HG02840 (cell line): ENCODE measurements at regions not wholly inside any gene's neighbourhood (a gene's known extent, or its start where the extent isn't known, plus 50 kb on each side); places are given as distances from the start of the nearest gene placed in this dataset.

ENCODE experiments used
- ATAC-seq: cut with Tn5 transposase; IDR thresholded peaks from one replicate; pipeline ENCODE4 v1.9.1; 2021; ENCODE audit warnings: mild to moderate bottlenecking, moderate library complexity, moderate number of reproducible peaks; ENCODE audit not compliant: unreplicated experiment, low FRiP score

GRCh38 chr6:114605656-114606055, 262.8 kb upstream of the HS3ST5 start:
- ATAC-seq, result no peak

- no peak for ATAC-seq
Observed at GRCh38 chr6:114600381-114600780, 257.6 kb upstream of the HS3ST5 start.

- ATAC-seq, result no peak
Observed at GRCh38 chr6:114595591-114595990, 252.8 kb upstream of the HS3ST5 start.

GRCh38 chr6:114595186-114595585, 252.4 kb upstream of the HS3ST5 start:
- no peak for ATAC-seq

GRCh38 chr6:114592506-114592905, 249.7 kb upstream of the HS3ST5 start:
- no peak for ATAC-seq

GRCh38 chr6:114588726-114589125, 245.9 kb upstream of the HS3ST5 start:
- no peak for ATAC-seq

- no peak for ATAC-seq
Observed at GRCh38 chr6:114586298-114586697, 243.5 kb upstream of the HS3ST5 start.

- ATAC-seq, result no peak
Observed at GRCh38 chr6:114581293-114581692, 238.5 kb upstream of the HS3ST5 start.

GRCh38 chr6:114580882-114581281, 238.1 kb upstream of the HS3ST5 start:
- ATAC-seq, result no peak

GRCh38 chr6:114579486-114579885, 236.7 kb upstream of the HS3ST5 start:
- ATAC-seq, result no peak

GRCh38 chr6:114577109-114577508, 234.3 kb upstream of the HS3ST5 start:
- ATAC-seq, result no peak

- ATAC-seq, result no peak
Observed at GRCh38 chr6:114576330-114576729, 233.5 kb upstream of the HS3ST5 start.

- ATAC-seq, result no peak
Observed at GRCh38 chr6:114569669-114570068, 226.8 kb upstream of the HS3ST5 start.

GRCh38 chr6:114564302-114564933, 221.6 kb upstream of the HS3ST5 start:
- ATAC-seq, result no peak

- ATAC-seq, result no peak
Observed at GRCh38 chr6:114559419-114559818, 216.6 kb upstream of the HS3ST5 start.

GRCh38 chr6:114558153-114558552, 215.3 kb upstream of the HS3ST5 start:
- ATAC-seq, result no peak

- no peak for ATAC-seq
Observed at GRCh38 chr6:114556846-114557488, 214.1 kb upstream of the HS3ST5 start.

- ATAC-seq, result no peak
Observed at GRCh38 chr6:114550316-114550715, 207.5 kb upstream of the HS3ST5 start.

- ATAC-seq, result no peak
Observed at GRCh38 chr6:114543696-114544095, 200.9 kb upstream of the HS3ST5 start.

- no peak for ATAC-seq
Observed at GRCh38 chr6:114541794-114542193, 199.0 kb upstream of the HS3ST5 start.

GRCh38 chr6:114537977-114538376, 195.2 kb upstream of the HS3ST5 start:
- no peak for ATAC-seq

- no peak for ATAC-seq
Observed at GRCh38 chr6:114534813-114535212, 192.0 kb upstream of the HS3ST5 start.
